ENCODE measurements at regions not wholly inside any gene's neighbourhood (a gene's known extent, or its start where the extent isn't known, plus 50 kb on each side); places are given as distances from the start of the nearest gene placed in this dataset.
A peak's percentile ranks its signal among the peaks of the same experiment; 100 is the strongest.

DNA sequence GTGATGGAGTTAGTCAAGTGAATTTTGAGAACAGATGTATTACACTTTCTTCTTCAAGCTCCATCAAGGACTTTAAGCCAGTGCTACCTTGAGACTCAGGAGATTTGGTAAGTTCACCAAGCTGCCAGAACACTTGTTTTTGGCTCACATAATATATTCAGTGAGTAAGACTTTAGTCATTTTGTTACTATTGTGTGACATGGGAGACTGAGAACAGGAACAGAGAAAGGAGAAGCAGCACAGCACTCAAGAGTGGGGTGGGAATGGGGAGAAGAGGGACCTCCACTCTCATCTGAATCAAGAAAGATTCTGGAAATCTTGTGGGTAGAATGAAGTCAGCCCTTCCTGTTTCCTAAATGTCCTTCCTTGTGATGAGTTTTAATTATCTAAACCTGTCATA, 87.3 kb upstream of the TET2 start (continued):
- TF ChIP-seq FOS (IDR thresholded peaks at IDR 0.05; ENCODE audit: borderline replicate concordance, extremely low read depth, insufficient read length) (no peak), CBFB (IDR thresholded peaks at IDR 0.05; ENCODE audit: low read depth) (no peak), NR2F1 (conservative IDR thresholded peaks at IDR 0.05) (no peak), CREB1 (IDR thresholded peaks at IDR 0.05; ENCODE audit: low read depth) (peak; percentile 55; the same call in 1 of the 2 replicates), EP300 (IDR thresholded peaks at IDR 0.05; ENCODE audit: borderline replicate concordance in 1 of 2, control insufficient read depth in 1 of 2, low read depth in 2 of 2, low read length in 2 of 2) (peak; percentile 73 to 81; a peak in 2 of 4 replicates), NRF1 (conservative IDR thresholded peaks at IDR 0.05; ENCODE audit: low read depth, low read length) (no peak), BCL11A (IDR thresholded peaks at IDR 0.05; ENCODE audit: low read depth, low read length) (peak; percentile 84), PML (IDR thresholded peaks at IDR 0.05; ENCODE audit: low read length) (0 out of 2 replicates have a peak, but pooled peaks have one; percentile 29), NFXL1 (IDR thresholded peaks at IDR 0.05; ENCODE audit: borderline replicate concordance) (no peak), TCF12 (IDR thresholded peaks at IDR 0.05; ENCODE audit: low read depth, low read length) (no peak), TAF1 (IDR thresholded peaks at IDR 0.05; ENCODE audit: borderline replicate concordance, low read depth, low read length) (no peak), MEF2B (IDR thresholded peaks at IDR 0.05; ENCODE audit: partially characterized antibody, poor library complexity, severe bottlenecking) (peak; percentile 16), RCOR1 (conservative IDR thresholded peaks at IDR 0.05; ENCODE audit: low read depth, low read length) (no peak), IRF4 (IDR thresholded peaks at IDR 0.05; ENCODE audit: low read depth, low read length) (peak; percentile 91), MYC (IDR thresholded peaks at IDR 0.05; ENCODE audit: insufficient read depth, insufficient read length, insufficient replicate concordance, low read length, severe bottlenecking) (no peak), MEF2A (IDR thresholded peaks at IDR 0.05; ENCODE audit: insufficient read depth, low read depth, low read length) (peak; percentile 55; the same call in 1 of the 2 replicates)
- TF ChIP-seq, protein P1, sequence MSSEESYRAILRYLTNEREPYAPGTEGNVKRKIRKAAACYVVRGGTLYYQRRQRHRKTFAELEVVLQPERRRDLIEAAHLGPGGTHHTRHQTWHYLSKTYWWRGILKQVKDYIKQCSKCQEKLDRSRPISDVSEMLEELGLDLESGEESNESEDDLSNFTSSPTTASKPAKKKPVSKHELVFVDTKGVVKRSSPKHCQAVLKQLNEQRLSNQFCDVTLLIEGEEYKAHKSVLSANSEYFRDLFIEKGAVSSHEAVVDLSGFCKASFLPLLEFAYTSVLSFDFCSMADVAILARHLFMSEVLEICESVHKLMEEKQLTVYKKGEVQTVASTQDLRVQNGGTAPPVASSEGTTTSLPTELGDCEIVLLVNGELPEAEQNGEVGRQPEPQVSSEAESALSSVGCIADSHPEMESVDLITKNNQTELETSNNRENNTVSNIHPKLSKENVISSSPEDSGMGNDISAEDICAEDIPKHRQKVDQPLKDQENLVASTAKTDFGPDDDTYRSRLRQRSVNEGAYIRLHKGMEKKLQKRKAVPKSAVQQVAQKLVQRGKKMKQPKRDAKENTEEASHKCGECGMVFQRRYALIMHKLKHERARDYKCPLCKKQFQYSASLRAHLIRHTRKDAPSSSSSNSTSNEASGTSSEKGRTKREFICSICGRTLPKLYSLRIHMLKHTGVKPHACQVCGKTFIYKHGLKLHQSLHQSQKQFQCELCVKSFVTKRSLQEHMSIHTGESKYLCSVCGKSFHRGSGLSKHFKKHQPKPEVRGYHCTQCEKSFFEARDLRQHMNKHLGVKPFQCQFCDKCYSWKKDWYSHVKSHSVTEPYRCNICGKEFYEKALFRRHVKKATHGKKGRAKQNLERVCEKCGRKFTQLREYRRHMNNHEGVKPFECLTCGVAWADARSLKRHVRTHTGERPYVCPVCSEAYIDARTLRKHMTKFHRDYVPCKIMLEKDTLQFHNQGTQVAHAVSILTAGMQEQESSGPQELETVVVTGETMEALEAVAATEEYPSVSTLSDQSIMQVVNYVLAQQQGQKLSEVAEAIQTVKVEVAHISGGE (CRISPR knock-in tag; IDR thresholded peaks at IDR 0.05): no peak
- TF ChIP-seq, protein P2, sequence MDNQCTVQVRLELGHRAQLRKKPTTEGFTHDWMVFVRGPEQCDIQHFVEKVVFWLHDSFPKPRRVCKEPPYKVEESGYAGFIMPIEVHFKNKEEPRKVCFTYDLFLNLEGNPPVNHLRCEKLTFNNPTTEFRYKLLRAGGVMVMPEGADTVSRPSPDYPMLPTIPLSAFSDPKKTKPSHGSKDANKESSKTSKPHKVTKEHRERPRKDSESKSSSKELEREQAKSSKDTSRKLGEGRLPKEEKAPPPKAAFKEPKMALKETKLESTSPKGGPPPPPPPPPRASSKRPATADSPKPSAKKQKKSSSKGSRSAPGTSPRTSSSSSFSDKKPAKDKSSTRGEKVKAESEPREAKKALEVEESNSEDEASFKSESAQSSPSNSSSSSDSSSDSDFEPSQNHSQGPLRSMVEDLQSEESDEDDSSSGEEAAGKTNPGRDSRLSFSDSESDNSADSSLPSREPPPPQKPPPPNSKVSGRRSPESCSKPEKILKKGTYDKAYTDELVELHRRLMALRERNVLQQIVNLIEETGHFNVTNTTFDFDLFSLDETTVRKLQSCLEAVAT (IDR thresholded peaks at IDR 0.05): no peak
- TF ChIP-seq, protein P3, sequence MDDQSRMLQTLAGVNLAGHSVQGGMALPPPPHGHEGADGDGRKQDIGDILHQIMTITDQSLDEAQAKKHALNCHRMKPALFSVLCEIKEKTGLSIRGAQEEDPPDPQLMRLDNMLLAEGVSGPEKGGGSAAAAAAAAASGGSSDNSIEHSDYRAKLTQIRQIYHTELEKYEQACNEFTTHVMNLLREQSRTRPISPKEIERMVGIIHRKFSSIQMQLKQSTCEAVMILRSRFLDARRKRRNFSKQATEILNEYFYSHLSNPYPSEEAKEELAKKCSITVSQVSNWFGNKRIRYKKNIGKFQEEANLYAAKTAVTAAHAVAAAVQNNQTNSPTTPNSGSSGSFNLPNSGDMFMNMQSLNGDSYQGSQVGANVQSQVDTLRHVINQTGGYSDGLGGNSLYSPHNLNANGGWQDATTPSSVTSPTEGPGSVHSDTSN (IDR thresholded peaks at IDR 0.05; ENCODE audit: insufficient replicate concordance, low read depth, low read length): no peak
- TF ChIP-seq, protein P4, sequence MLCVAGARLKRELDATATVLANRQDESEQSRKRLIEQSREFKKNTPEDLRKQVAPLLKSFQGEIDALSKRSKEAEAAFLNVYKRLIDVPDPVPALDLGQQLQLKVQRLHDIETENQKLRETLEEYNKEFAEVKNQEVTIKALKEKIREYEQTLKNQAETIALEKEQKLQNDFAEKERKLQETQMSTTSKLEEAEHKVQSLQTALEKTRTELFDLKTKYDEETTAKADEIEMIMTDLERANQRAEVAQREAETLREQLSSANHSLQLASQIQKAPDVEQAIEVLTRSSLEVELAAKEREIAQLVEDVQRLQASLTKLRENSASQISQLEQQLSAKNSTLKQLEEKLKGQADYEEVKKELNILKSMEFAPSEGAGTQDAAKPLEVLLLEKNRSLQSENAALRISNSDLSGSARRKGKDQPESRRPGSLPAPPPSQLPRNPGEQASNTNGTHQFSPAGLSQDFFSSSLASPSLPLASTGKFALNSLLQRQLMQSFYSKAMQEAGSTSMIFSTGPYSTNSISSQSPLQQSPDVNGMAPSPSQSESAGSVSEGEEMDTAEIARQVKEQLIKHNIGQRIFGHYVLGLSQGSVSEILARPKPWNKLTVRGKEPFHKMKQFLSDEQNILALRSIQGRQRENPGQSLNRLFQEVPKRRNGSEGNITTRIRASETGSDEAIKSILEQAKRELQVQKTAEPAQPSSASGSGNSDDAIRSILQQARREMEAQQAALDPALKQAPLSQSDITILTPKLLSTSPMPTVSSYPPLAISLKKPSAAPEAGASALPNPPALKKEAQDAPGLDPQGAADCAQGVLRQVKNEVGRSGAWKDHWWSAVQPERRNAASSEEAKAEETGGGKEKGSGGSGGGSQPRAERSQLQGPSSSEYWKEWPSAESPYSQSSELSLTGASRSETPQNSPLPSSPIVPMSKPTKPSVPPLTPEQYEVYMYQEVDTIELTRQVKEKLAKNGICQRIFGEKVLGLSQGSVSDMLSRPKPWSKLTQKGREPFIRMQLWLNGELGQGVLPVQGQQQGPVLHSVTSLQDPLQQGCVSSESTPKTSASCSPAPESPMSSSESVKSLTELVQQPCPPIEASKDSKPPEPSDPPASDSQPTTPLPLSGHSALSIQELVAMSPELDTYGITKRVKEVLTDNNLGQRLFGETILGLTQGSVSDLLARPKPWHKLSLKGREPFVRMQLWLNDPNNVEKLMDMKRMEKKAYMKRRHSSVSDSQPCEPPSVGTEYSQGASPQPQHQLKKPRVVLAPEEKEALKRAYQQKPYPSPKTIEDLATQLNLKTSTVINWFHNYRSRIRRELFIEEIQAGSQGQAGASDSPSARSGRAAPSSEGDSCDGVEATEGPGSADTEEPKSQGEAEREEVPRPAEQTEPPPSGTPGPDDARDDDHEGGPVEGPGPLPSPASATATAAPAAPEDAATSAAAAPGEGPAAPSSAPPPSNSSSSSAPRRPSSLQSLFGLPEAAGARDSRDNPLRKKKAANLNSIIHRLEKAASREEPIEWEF (IDR thresholded peaks at IDR 0.05; ENCODE audit: insufficient replicate concordance, low read depth, low read length): no peak

Measured in GM12878 (cell line).